ENCODE measurements at regions not wholly inside any gene's neighbourhood (a gene's known extent, or its start where the extent isn't known, plus 50 kb on each side); places are given as distances from the start of the nearest gene placed in this dataset.

DNA sequence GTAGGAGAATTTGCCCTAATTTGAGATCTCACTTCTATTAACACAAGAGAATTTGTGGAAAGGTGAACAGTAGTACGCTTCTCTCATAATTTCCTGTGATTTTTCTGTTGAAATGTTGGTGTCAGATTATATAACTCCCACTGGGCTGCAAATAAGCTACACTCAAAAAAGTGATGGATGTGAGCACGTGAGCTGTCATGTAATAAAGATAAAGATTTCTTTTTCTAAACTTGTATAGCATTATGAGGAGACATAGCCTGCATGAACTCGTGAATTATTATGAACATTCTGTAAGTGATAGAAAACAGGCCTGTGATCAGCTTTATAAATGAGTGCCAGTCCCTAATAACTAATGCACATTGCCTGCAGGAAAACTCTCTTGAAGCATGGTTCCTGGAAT is 356.6 kb upstream of the ACTRT1 start:
- H3K27me3 ChIP-seq (replicated peaks in 1 of 2; ENCODE audit: control insufficient read depth in 2 of 2, insufficient read depth in 2 of 2, low read length in 1 of 2) = no peaks in the 10 kb centered on the region
- H3K36me3 ChIP-seq (ENCODE audit: control insufficient read depth in 2 of 2, insufficient read depth in 2 of 2, low read length in 1 of 2) = no peaks in the 10 kb centered on the region
- H3K4me2 ChIP-seq (ENCODE audit: control insufficient read depth, insufficient read depth) = no peak overlapping the region
- WGBS (ENCODE audit: insufficient coverage, insufficient replicate concordance, low lambda C conversion rate, missing lambda C conversion rate) = 0% methylated on average over 3 of the region's 3 CpGs
- ChIA-PET RAD21 (ENCODE audit: unreplicated experiment) (no interaction called here), POLR2A (no interaction called here), SMC1A (ENCODE audit: uncharacterized antibody, unreplicated experiment) (no interaction called here), CTCF (interaction anchor here (1.1 kb wide), 1 partner anchor 12 kb away, joined by 3 read pairs; no protein-coding TSS in a partner anchor)
- ATAC-seq (no peak), FAIRE-seq (no peak), DNase-seq (ENCODE audit: low read depth, low spot score) (no peak)
- H2AFZ ChIP-seq (ENCODE audit: control insufficient read depth, low read depth, low read length) = no peak overlapping the region
- intact Hi-C loops (cut with micrococcal nuclease; ENCODE audit: unreplicated experiment) = no loop called here
- no TSS peak for BruUV-seq (replicated peaks)
- no peak for TF ChIP-seq GATAD2B (conservative IDR thresholded peaks at IDR 0.05; ENCODE audit: low read depth)
- TF ChIP-seq ATF7 (IDR thresholded peaks at IDR 0.05; ENCODE audit: low read depth) = no peak
- no peak for TF ChIP-seq TCF3 (IDR thresholded peaks at IDR 0.05; ENCODE audit: borderline replicate concordance, insufficient read depth, low read depth, low read length)
- no peak for TF ChIP-seq YBX1 (IDR thresholded peaks at IDR 0.05)
- TF ChIP-seq LARP7 (IDR thresholded peaks at IDR 0.05) = no peak
- no peak for TF ChIP-seq NRF1 (conservative IDR thresholded peaks at IDR 0.05; ENCODE audit: low read depth, low read length)
- TF ChIP-seq, protein P1, sequence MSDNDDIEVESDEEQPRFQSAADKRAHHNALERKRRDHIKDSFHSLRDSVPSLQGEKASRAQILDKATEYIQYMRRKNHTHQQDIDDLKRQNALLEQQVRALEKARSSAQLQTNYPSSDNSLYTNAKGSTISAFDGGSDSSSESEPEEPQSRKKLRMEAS (IDR thresholded peaks at IDR 0.05; ENCODE audit: low read depth, low read length) = no peak
- TF ChIP-seq KDM1A (IDR thresholded peaks at IDR 0.05; ENCODE audit: borderline replicate concordance) = no peak
- TF ChIP-seq SP1 (IDR thresholded peaks at IDR 0.05; ENCODE audit: low read depth, low read length) = no peak
- TF ChIP-seq, protein P2, sequence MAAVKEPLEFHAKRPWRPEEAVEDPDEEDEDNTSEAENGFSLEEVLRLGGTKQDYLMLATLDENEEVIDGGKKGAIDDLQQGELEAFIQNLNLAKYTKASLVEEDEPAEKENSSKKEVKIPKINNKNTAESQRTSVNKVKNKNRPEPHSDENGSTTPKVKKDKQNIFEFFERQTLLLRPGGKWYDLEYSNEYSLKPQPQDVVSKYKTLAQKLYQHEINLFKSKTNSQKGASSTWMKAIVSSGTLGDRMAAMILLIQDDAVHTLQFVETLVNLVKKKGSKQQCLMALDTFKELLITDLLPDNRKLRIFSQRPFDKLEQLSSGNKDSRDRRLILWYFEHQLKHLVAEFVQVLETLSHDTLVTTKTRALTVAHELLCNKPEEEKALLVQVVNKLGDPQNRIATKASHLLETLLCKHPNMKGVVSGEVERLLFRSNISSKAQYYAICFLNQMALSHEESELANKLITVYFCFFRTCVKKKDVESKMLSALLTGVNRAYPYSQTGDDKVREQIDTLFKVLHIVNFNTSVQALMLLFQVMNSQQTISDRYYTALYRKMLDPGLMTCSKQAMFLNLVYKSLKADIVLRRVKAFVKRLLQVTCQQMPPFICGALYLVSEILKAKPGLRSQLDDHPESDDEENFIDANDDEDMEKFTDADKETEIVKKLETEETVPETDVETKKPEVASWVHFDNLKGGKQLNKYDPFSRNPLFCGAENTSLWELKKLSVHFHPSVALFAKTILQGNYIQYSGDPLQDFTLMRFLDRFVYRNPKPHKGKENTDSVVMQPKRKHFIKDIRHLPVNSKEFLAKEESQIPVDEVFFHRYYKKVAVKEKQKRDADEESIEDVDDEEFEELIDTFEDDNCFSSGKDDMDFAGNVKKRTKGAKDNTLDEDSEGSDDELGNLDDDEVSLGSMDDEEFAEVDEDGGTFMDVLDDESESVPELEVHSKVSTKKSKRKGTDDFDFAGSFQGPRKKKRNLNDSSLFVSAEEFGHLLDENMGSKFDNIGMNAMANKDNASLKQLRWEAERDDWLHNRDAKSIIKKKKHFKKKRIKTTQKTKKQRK (IDR thresholded peaks at IDR 0.05; ENCODE audit: low read depth, low read length) = no peak
- no peak for TF ChIP-seq RAD21 (IDR thresholded peaks at IDR 0.05; ENCODE audit: insufficient read depth, low read depth, low read length)
- no peak for TF ChIP-seq NBN (IDR thresholded peaks at IDR 0.05)
- TF ChIP-seq, protein P3, sequence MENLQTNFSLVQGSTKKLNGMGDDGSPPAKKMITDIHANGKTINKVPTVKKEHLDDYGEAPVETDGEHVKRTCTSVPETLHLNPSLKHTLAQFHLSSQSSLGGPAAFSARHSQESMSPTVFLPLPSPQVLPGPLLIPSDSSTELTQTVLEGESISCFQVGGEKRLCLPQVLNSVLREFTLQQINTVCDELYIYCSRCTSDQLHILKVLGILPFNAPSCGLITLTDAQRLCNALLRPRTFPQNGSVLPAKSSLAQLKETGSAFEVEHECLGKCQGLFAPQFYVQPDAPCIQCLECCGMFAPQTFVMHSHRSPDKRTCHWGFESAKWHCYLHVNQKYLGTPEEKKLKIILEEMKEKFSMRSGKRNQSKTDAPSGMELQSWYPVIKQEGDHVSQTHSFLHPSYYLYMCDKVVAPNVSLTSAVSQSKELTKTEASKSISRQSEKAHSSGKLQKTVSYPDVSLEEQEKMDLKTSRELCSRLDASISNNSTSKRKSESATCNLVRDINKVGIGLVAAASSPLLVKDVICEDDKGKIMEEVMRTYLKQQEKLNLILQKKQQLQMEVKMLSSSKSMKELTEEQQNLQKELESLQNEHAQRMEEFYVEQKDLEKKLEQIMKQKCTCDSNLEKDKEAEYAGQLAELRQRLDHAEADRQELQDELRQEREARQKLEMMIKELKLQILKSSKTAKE (IDR thresholded peaks at IDR 0.05; ENCODE audit: low read depth, poor library complexity, severe bottlenecking) = no peak
- H3K9me3 ChIP-seq (replicated peaks; ENCODE audit: control insufficient read depth, insufficient read depth, low read length) = no peaks in the 10 kb centered on the region
- H3K4me1 ChIP-seq (ENCODE audit: control insufficient read depth, insufficient read depth, low read length) = no peaks in the 10 kb centered on the region
- no peaks in the 10 kb centered on the region for H3K79me2 ChIP-seq (ENCODE audit: control insufficient read depth, insufficient read depth, low read length)
- no peak overlapping the region for H3K4me3 ChIP-seq
- H4K20me1 ChIP-seq (ENCODE audit: control insufficient read depth, insufficient read depth) = no peaks in the 10 kb centered on the region
- in situ Hi-C loops (cut with MboI) = no loop called here
- no peak overlapping the region for H3K9ac ChIP-seq (ENCODE audit: control insufficient read depth, insufficient read depth, low read length)
- no peak overlapping the region for H3K27ac ChIP-seq (ENCODE audit: control insufficient read depth, insufficient read depth)
